Left ventricle myocardium inferior (tissue), 1 donor: ENCODE measurements at regions not wholly inside any gene's neighbourhood (a gene's known extent, or its start where the extent isn't known, plus 50 kb on each side); places are given as distances from the start of the nearest gene placed in this dataset.

ENCODE experiments used
- DNase-seq: peaks from one replicate; pipeline ENCODE4 v3.0.0-alpha.2; 2020
- H3K27ac ChIP-seq: fragments of 200-600 bp; replicated peaks from 2 replicates; pipeline ENCODE4 v1.8.0; 2021
- H3K27me3 ChIP-seq: fragments of 200-600 bp; 2 replicates; pipeline ENCODE4 v1.8.0; 2021; ENCODE audit warnings: low read depth
- H3K36me3 ChIP-seq: fragments of 200-600 bp; 2 replicates; pipeline ENCODE4 v1.8.0; 2021
- H3K4me1 ChIP-seq: fragments of 200-600 bp; 2 replicates; pipeline ENCODE4 v1.8.0; 2021
- H3K4me3 ChIP-seq: fragments of 200-600 bp; 2 replicates; pipeline ENCODE4 v1.8.0; 2021; ENCODE audit warnings: mild to moderate bottlenecking, moderate library complexity
- H3K9me3 ChIP-seq: fragments of 200-600 bp; replicated peaks from 2 replicates; pipeline ENCODE4 v1.8.0; 2021
- intact Hi-C: fragments of 100-400 bp; cut with micrococcal nuclease; formaldehyde crosslinking; loops from one replicate; pipeline ENCODE4 v1.11.0; 2022
- TF ChIP-seq, protein P1 (sequence below): fragments of 200-600 bp; IDR thresholded peaks from 2 replicates; pipeline ENCODE4 v1.8.0; 2021; ENCODE audit warnings: antibody characterized with exemption, mild to moderate bottlenecking, borderline replicate concordance
- donor health status: DM: no; HTN: yes; CAD: no; lungs with severe emphysema.

DNA sequence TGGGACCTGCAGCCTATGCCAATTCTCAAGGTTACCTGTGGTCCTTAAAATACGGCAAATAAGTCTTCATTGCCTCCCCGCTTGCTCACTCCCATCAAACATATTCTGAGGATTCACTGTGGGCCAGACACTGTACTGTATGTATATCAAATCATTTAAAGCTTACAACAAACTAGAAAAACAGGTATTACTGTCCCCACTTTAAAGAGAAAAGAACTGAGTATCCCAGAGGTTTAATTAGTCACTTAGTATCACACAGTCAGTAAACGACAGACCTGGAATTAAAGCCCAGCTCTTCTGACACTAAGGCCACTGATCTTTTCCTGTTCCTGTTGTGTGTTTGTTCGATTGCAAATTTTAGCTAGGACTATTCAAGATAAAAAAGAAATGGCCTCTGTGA, 248.2 kb downstream of the ACTL7B start:
- Histone ChIP-seq H3K27ac (no peak overlapping the region), H3K4me3 (no peak overlapping the region), H3K9me3 (no peaks in the 10 kb centered on the region), H3K4me1 (peaks cover 5% of the 10 kb centered on the region), H3K27me3 (peaks cover 11% of the 10 kb centered on the region), H3K36me3 (no peaks in the 10 kb centered on the region)
- intact Hi-C loops, result no loop called here
- DNase-seq, result no peak
- TF ChIP-seq, protein P1, sequence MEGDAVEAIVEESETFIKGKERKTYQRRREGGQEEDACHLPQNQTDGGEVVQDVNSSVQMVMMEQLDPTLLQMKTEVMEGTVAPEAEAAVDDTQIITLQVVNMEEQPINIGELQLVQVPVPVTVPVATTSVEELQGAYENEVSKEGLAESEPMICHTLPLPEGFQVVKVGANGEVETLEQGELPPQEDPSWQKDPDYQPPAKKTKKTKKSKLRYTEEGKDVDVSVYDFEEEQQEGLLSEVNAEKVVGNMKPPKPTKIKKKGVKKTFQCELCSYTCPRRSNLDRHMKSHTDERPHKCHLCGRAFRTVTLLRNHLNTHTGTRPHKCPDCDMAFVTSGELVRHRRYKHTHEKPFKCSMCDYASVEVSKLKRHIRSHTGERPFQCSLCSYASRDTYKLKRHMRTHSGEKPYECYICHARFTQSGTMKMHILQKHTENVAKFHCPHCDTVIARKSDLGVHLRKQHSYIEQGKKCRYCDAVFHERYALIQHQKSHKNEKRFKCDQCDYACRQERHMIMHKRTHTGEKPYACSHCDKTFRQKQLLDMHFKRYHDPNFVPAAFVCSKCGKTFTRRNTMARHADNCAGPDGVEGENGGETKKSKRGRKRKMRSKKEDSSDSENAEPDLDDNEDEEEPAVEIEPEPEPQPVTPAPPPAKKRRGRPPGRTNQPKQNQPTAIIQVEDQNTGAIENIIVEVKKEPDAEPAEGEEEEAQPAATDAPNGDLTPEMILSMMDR, result no peak

DNA sequence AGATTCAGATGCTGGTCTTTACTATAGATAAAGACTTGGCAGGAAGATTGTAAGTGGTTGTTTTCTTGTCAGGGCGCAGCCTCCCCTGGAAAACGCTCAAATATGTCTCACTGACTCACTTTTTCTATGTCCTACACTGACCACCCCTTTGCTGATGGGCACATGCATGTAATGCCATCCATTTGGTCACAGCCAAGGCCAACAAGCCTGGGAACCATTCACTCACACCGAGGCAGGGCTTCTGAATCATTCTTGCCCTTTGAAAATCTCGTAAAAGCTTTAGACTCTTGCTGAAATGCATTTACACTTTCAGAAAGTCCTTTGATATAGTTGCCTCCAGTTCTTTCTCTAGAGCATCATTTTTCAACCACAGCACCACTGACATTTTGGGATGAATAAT, 249.4 kb downstream of the ACTL7B start:
- Histone ChIP-seq H3K4me1 (peaks cover 6% of the 10 kb centered on the region), H3K27me3 (peaks cover 10% of the 10 kb centered on the region), H3K36me3 (no peaks in the 10 kb centered on the region), H3K9me3 (no peaks in the 10 kb centered on the region), H3K4me3 (no peak overlapping the region), H3K27ac (no peak overlapping the region)
- no peak for DNase-seq
- TF ChIP-seq, protein P1, result no peak
- intact Hi-C loops, result no loop called here

DNA sequence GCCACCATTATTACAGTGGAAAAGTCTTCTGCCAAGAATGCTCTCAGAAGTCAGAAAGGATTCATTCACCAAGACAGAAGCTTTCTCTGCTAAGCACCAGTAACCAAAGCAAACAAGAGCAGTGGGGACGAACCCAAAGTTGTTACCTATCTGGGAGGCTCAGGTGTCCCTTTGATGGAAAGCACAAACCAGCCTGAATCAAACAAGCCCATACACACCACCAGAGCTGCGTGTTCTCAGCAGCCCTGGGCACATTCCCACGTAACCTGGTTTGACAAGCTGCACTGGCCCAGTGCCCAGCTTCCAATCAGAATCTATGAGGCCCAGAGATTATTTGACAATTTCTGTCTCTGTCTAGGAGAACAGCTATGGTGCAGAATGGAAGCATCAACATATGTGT, 252.6 kb downstream of the ACTL7B start:
- no peaks in the 10 kb centered on the region for H3K36me3 ChIP-seq
- H3K4me1 ChIP-seq, result peaks cover 6% of the 10 kb centered on the region
- intact Hi-C loops, result no loop called here
- peak; percentile 27 for DNase-seq
- H3K9me3 ChIP-seq, result no peaks in the 10 kb centered on the region
- H3K27ac ChIP-seq, result no peak overlapping the region
- peaks cover 14% of the 10 kb centered on the region for H3K27me3 ChIP-seq
- no peak overlapping the region for H3K4me3 ChIP-seq
- TF ChIP-seq, protein P1, result no peak

DNA sequence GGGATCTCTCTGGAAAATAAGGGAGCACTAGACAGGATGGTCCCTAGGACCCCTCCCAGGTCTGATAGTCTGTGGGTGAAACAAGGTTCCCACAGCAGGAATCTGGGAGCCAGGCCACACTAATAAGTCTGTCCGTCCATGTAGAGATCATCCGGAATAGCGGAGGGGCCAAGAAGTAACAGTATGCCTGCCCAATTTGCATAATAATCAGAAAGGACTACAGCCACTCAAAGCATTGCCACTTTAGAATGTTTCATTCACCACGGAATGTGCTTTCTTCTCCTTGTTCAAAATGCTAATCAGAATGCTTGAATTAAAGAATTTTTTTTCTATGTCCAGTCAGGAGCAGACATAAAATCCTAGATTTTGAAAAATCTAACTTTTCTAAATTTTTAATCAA, 254.9 kb downstream of the ACTL7B start:
- no peaks in the 10 kb centered on the region for H3K9me3 ChIP-seq
- peaks cover 8% of the 10 kb centered on the region for H3K27me3 ChIP-seq
- no peak for DNase-seq
- intact Hi-C loops, result no loop called here
- peaks cover 6% of the 10 kb centered on the region for H3K4me1 ChIP-seq
- H3K27ac ChIP-seq, result no peak overlapping the region
- TF ChIP-seq, protein P1, result no peak
- H3K4me3 ChIP-seq, result no peak overlapping the region
- no peaks in the 10 kb centered on the region for H3K36me3 ChIP-seq

DNA sequence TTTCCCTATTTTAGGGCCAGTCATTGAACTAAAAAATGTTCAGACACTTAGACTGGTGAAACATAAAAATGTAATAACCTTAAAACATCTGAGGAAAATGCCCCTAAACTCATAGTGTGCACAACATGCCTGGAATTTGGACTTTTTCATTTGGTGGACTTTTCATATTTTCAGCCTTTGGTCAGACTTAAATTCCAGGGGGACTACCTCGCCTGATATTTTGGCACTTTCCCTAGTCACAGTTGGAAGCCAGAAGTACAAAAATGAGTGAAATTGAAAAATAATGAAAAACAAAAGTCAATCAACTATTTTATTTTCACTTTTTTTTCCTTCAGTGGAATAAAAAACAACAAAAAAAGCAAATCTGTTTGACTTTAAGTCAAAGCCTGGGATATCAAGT, 256.2 kb downstream of the ACTL7B start:
- H3K27me3 ChIP-seq, result peaks cover 8% of the 10 kb centered on the region
- no peaks in the 10 kb centered on the region for H3K36me3 ChIP-seq
- H3K9me3 ChIP-seq, result no peaks in the 10 kb centered on the region
- TF ChIP-seq, protein P1, result no peak
- DNase-seq, result no peak
- no peak overlapping the region for H3K27ac ChIP-seq
- H3K4me3 ChIP-seq, result no peak overlapping the region
- intact Hi-C loops, result no loop called here
- H3K4me1 ChIP-seq, result peaks cover 6% of the 10 kb centered on the region

DNA sequence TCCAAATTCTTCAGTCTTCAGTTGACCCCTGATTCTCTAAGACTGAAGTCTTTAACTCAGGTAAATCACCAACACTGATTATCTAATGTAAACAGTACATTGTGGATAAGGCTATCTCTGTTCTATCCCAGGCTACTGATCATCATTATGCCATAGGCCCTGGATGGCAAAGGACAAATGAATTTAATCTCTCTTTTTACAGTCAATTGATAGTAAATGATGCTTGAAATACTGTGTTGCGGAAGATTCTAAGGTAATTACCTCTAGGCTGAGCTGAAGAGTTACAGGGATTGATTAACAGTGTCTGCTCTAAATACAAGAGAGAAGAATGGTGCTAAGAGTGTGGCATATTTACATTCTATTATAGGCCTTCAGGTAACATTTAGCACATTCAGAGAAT, 264.7 kb downstream of the ACTL7B start:
- Histone ChIP-seq H3K4me1 (no peaks in the 10 kb centered on the region), H3K9me3 (no peaks in the 10 kb centered on the region), H3K27ac (no peak overlapping the region), H3K4me3 (no peak overlapping the region), H3K27me3 (peaks cover 23% of the 10 kb centered on the region), H3K36me3 (no peaks in the 10 kb centered on the region)
- intact Hi-C loops, result no loop called here
- TF ChIP-seq, protein P1, result no peak
- no peak for DNase-seq
